CD4-positive, alpha-beta T cell treated with Interleukin-1 beta for 1 hour (primary cell): ENCODE measurements at regions not wholly inside any gene's neighbourhood (a gene's known extent, or its start where the extent isn't known, plus 50 kb on each side); places are given as distances from the start of the nearest gene placed in this dataset.
"Not testable (repeated sequence)": the region's sequence is repeated elsewhere in the genome, so short reads cannot be mapped to it uniquely, and the experiment has no call there.

Experiments
- DNase-seq, 2 donors: peaks; one replicate each; pipeline ENCODE4 v3.0.0-alpha.2; 2020 to 2022

- DNase-seq = no peak
These were observed 51.7 kb upstream of the MYO10 start for GRCh38 chr5:16987776-16988175.

- not testable (repeated sequence) for DNase-seq
These were observed 54.9 kb upstream of the MYO10 start for GRCh38 chr5:16990817-16991520.

- no peak for DNase-seq
These were observed 55.9 kb upstream of the MYO10 start for GRCh38 chr5:16992006-16992405.

- no peak for DNase-seq
These were observed 56.4 kb upstream of the MYO10 start for GRCh38 chr5:16992444-16992843.

GRCh38 chr5:16994565-16994964 is 58.5 kb upstream of the MYO10 start:
- DNase-seq = no peak

- no peak for DNase-seq
These were observed 59.3 kb upstream of the MYO10 start for GRCh38 chr5:16995372-16995771.

- DNase-seq = no peak
These were observed 64.3 kb upstream of the MYO10 start for GRCh38 chr5:17000291-17000939.

GRCh38 chr5:17001428-17001827 is 65.3 kb upstream of the MYO10 start:
- no peak for DNase-seq

- no peak for DNase-seq
These were observed 68.5 kb upstream of the MYO10 start for GRCh38 chr5:17004441-17005106.

GRCh38 chr5:17005107-17005828 is 69.2 kb upstream of the MYO10 start:
- no peak for DNase-seq

- DNase-seq = no peak
These were observed 76.2 kb upstream of the MYO10 start for GRCh38 chr5:17012289-17012688.

GRCh38 chr5:17014686-17015085 is 78.6 kb upstream of the MYO10 start:
- DNase-seq = no peak

- no peak for DNase-seq
These were observed 82.8 kb upstream of the MYO10 start for GRCh38 chr5:17018871-17019270.

- DNase-seq = no peak
These were observed 83.2 kb upstream of the MYO10 start for GRCh38 chr5:17019324-17019723.

- no peak for DNase-seq
These were observed 84.9 kb upstream of the MYO10 start for GRCh38 chr5:17020678-17021601.

GRCh38 chr5:17021602-17021932 is 85.5 kb upstream of the MYO10 start:
- no peak for DNase-seq

GRCh38 chr5:17022296-17022695 is 86.2 kb upstream of the MYO10 start:
- DNase-seq = no peak

GRCh38 chr5:17024686-17025180 is 88.6 kb upstream of the MYO10 start:
- no peak for DNase-seq

GRCh38 chr5:17031659-17032277 is 95.7 kb upstream of the MYO10 start:
- not testable (repeated sequence) for DNase-seq

GRCh38 chr5:17032314-17032985 is 96.4 kb upstream of the MYO10 start:
- DNase-seq = not testable (repeated sequence)

GRCh38 chr5:17034992-17035391 is 98.9 kb upstream of the MYO10 start:
- DNase-seq = not testable (repeated sequence)
